ENCODE measurements at regions not wholly inside any gene's neighbourhood (a gene's known extent, or its start where the extent isn't known, plus 50 kb on each side); places are given as distances from the start of the nearest gene placed in this dataset.

- TF ChIP-seq CTCF (tag by site-specific recombination; IDR thresholded peaks at IDR 0.05) (no peak), ZBTB49 (tag by site-specific recombination; IDR thresholded peaks at IDR 0.05; ENCODE audit: low read depth) (no peak), TSHZ1 (tag by site-specific recombination; IDR thresholded peaks at IDR 0.05; ENCODE audit: borderline replicate concordance) (no peak), ZNF561 (tag by site-specific recombination; IDR thresholded peaks at IDR 0.05; ENCODE audit: borderline replicate concordance) (no peak), KLF16 (tag by site-specific recombination; IDR thresholded peaks at IDR 0.05) (no peak), ZBTB7A (tag by site-specific recombination; IDR thresholded peaks at IDR 0.05; ENCODE audit: low read depth) (no peak)
Measured at GRCh38 chr2:34423301-34423700, 824.2 kb upstream of the FAM98A start.

All from HEK293 (cell line).